ENCODE measurements at regions not wholly inside any gene's neighbourhood (a gene's known extent, or its start where the extent isn't known, plus 50 kb on each side); places are given as distances from the start of the nearest gene placed in this dataset.
A peak's percentile ranks its signal among the peaks of the same experiment; 100 is the strongest.

GRCh38 chr3:165355316-165355715, 159.1 kb upstream of the SLITRK3 start:
- no peak overlapping the region for H3K4me3 ChIP-seq
- ATAC-seq = no peak
- H3K4me1 ChIP-seq = no peaks in the 10 kb centered on the region
- H3K27me3 ChIP-seq = no peaks in the 10 kb centered on the region
- TF ChIP-seq EP300 (IDR thresholded peaks at IDR 0.05) = no peak
- TF ChIP-seq CTCF (IDR thresholded peaks at IDR 0.05) = no peak
- TF ChIP-seq POLR2A (IDR thresholded peaks at IDR 0.05) = no peak
- no peak for TF ChIP-seq POLR2AphosphoS5 (IDR thresholded peaks at IDR 0.05)
- H3K36me3 ChIP-seq = no peaks in the 10 kb centered on the region
- WGBS, 2 donors (ENCODE audit: low coverage in 1 of 2) = 91 to 92% methylated on average over 5 of the region's 5 CpGs
- H3K9me3 ChIP-seq = no peaks in the 10 kb centered on the region
- no peak overlapping the region for H3K27ac ChIP-seq

GRCh38 chr3:165347526-165347925, 151.3 kb upstream of the SLITRK3 start:
- TF ChIP-seq POLR2A (IDR thresholded peaks at IDR 0.05) = no peak
- TF ChIP-seq CTCF (IDR thresholded peaks at IDR 0.05) = no peak
- TF ChIP-seq POLR2AphosphoS5 (IDR thresholded peaks at IDR 0.05) = no peak
- TF ChIP-seq EP300 (IDR thresholded peaks at IDR 0.05) = no peak
- Histone ChIP-seq H3K4me1 (no peaks in the 10 kb centered on the region), H3K36me3 (no peaks in the 10 kb centered on the region), H3K9me3 (no peaks in the 10 kb centered on the region), H3K27me3 (no peaks in the 10 kb centered on the region), H3K4me3 (no peak overlapping the region), H3K27ac (no peak overlapping the region)
- WGBS, 2 donors (ENCODE audit: low coverage in 1 of 2) = 54 to 85% methylated on average over 4 of the region's 4 CpGs
- ATAC-seq = no peak

- no peaks in the 10 kb centered on the region for H3K4me1 ChIP-seq
- H3K9me3 ChIP-seq = no peaks in the 10 kb centered on the region
- no peak for ATAC-seq
- 81 to 100% methylated on average over 4 of the region's 4 CpGs for WGBS, 2 donors (ENCODE audit: low coverage in 1 of 2)
- no peak overlapping the region for H3K27ac ChIP-seq
- H3K27me3 ChIP-seq = no peaks in the 10 kb centered on the region
- no peaks in the 10 kb centered on the region for H3K36me3 ChIP-seq
- no peak overlapping the region for H3K4me3 ChIP-seq
- TF ChIP-seq POLR2AphosphoS5 (IDR thresholded peaks at IDR 0.05) = no peak
Observed at GRCh38 chr3:165346503-165346902, 150.3 kb upstream of the SLITRK3 start.

- Histone ChIP-seq H3K4me1 (no peaks in the 10 kb centered on the region), H3K27me3 (no peaks in the 10 kb centered on the region), H3K9me3 (no peaks in the 10 kb centered on the region), H3K4me3 (no peak overlapping the region), H3K36me3 (no peaks in the 10 kb centered on the region), H3K27ac (no peak overlapping the region)
- 86 to 100% methylated on average over 1 of the region's 1 CpG for WGBS, 2 donors (ENCODE audit: low coverage in 1 of 2)
- ATAC-seq = no peak
- no peak for TF ChIP-seq EP300 (IDR thresholded peaks at IDR 0.05)
- no peak for TF ChIP-seq POLR2AphosphoS5 (IDR thresholded peaks at IDR 0.05)
- no peak for TF ChIP-seq CTCF (IDR thresholded peaks at IDR 0.05)
- TF ChIP-seq POLR2A (IDR thresholded peaks at IDR 0.05) = no peak
Observed at GRCh38 chr3:165343185-165343584, 147.0 kb upstream of the SLITRK3 start.

- H3K4me1 ChIP-seq = no peaks in the 10 kb centered on the region
- no peaks in the 10 kb centered on the region for H3K9me3 ChIP-seq
- no peaks in the 10 kb centered on the region for H3K27me3 ChIP-seq
- no peak overlapping the region for H3K27ac ChIP-seq
- no peaks in the 10 kb centered on the region for H3K36me3 ChIP-seq
- H3K4me3 ChIP-seq = no peak overlapping the region
- 0 to 13% methylated on average over 1 of the region's 1 CpG for WGBS, 2 donors (ENCODE audit: low coverage in 1 of 2)
- TF ChIP-seq POLR2A (IDR thresholded peaks at IDR 0.05) = no peak
- TF ChIP-seq POLR2AphosphoS5 (IDR thresholded peaks at IDR 0.05) = no peak
- no peak for TF ChIP-seq EP300 (IDR thresholded peaks at IDR 0.05)
- peak in 3 of 4 experiments; percentile 18 to 61 (median 51) for TF ChIP-seq CTCF (IDR thresholded peaks at IDR 0.05)
- no peak for ATAC-seq
Observed at GRCh38 chr3:165339753-165340152, 143.6 kb upstream of the SLITRK3 start.

Measured in gastroesophageal sphincter (tissue), 4 donors.